HG03460 (cell line): ENCODE measurements at regions not wholly inside any gene's neighbourhood (a gene's known extent, or its start where the extent isn't known, plus 50 kb on each side); places are given as distances from the start of the nearest gene placed in this dataset.
"Not testable (repeated sequence)": the region's sequence is repeated elsewhere in the genome, so short reads cannot be mapped to it uniquely, and the experiment has no call there.

Source experiments
- ATAC-seq: cut with Tn5 transposase; IDR thresholded peaks from one replicate; pipeline ENCODE4 v1.9.1; 2021; ENCODE audit not compliant: unreplicated experiment

GRCh38 chr7:23931633-23932032 lies 221.6 kb downstream of the STK31 start:
- ATAC-seq, result no peak

- no peak for ATAC-seq
These were observed 228.2 kb downstream of the STK31 start for GRCh38 chr7:23938215-23938614.

- ATAC-seq, result peak; percentile 80
These were observed 229.0 kb downstream of the STK31 start for GRCh38 chr7:23938937-23939552.

DNA sequence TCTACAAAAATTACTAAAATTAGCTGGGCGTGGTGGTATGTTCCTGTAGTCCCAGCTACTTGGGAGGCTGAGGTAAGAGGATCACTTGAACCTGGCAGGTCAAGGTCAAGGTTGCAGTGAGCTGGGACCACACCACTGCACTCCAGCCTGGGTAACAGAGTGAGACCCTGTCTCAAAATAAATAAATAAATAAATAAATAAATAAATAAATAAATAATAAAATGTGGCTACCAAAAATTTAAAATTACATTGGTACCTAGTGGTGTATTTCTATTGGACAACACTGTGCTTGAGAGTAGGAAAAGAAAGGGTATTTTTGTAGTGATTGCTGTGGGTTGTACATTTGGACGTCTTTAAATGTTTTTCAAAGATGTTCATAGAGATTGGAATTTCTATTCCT lies 229.7 kb downstream of the STK31 start:
- ATAC-seq, result not testable (repeated sequence)

- no peak for ATAC-seq
These were observed 231.5 kb downstream of the STK31 start for GRCh38 chr7:23941551-23941950.

DNA sequence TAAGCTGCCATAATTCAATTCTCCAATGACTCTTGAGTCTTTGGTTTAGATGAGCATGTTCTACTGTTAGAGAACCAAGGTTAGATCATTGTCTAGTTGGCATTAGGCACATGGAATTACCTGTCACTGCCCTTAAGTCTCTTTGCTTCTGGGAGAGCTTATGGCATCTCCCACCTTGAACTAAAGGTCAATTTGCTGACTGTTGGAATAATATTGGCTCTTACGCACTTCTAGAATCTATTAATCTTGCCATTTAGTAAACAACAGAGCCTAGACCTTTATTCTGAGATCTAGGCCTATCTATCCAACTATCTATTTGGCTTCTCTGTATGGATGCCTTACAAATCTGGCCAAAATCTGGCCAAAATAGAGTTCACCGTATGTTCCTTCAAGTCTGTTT lies 232.0 kb downstream of the STK31 start:
- ATAC-seq, result no peak

DNA sequence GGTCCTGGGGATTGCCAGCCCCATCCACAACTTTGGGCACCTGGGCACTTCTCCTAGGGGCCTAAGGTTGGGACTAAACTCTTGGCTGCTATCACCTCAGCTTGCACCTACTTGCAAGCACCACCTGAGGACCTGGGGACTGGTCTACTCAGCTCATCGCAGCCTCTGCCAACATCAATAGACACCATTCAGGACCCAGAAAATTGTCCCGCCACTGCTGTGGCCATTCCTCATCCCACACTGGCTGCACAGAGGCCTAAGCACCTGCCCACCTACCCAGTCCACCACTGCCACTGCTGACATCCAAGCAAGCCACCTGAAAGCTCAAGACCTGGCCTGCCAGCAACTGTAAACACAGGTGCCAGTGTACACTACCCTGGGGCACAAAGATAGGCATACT lies 234.1 kb downstream of the STK31 start:
- no peak for ATAC-seq

GRCh38 chr7:23945472-23945871 lies 235.5 kb downstream of the STK31 start:
- no peak for ATAC-seq

GRCh38 chr7:23955145-23955544 lies 245.1 kb downstream of the STK31 start:
- no peak for ATAC-seq

DNA sequence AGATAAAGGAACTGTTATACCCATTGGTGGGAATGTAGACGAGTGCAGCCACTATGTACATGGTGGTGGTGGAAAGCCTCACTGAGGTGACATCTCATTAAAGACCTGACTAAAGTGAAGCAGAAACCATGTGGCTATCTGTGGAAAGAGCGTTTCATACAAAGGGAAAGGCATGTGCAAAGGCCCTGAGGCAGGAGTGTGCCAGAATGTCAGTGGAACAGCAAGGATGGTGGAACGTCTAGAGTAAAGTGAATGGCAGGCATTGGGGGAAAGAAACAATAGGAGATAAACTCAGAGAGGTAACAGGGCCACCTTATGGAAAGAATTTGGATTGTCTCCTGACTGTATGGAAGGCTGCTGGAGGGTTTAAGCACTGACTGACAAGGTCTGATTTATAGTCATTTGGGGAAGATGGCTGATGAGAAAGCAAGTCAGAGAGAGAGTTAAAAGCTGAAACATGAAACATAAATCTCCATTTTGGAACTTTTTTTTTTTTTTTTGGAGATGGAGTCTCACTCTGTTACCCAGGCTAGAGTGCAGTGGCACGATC lies 245.7 kb downstream of the STK31 start:
- ATAC-seq, result no peak

GRCh38 chr7:23956772-23957576 lies 247.0 kb downstream of the STK31 start:
- ATAC-seq, result no peak

GRCh38 chr7:23959821-23960220 lies 249.8 kb downstream of the STK31 start:
- ATAC-seq, result no peak

DNA sequence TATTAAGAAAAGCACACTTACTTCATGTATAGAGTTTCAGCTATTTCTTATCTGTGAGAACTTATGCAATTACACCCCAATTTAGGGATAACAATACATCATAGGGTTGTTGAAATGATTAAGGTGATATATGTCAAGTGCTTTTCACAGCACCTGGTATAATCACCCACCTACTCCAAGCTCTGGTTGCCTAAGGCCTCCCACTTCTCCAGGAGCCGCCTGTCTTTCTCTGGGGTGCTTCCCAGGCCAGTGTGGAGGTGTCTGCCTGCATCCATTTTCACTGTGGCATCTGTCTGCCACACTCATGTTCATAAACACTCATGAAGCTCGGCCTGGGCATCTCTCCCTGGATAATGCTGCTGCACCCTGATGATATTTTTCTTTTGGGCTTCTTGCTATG lies 250.3 kb downstream of the STK31 start:
- no peak for ATAC-seq

- no peak for ATAC-seq
These were observed 253.6 kb downstream of the STK31 start for GRCh38 chr7:23963461-23964165.

DNA sequence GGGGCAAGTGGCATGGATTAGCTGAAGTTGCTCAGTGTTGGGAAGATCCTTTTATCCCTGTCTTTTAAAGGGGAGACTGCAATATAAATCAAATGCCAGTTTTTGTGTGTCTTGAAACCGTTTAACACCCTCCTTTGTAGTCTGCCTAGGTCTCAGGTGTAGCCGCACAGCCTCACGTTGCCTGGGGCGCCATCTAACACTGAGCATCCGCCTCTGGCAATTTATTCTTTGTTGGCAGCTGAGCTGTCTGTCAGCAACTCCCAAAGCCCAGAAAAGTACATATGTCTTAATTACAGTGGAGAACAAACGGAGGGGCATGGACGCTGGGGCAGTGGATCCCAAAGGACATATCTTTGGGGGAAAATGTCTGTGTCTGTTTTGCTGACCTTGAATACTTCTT lies 254.7 kb downstream of the STK31 start:
- ATAC-seq, result no peak

- ATAC-seq, result no peak
These were observed 255.3 kb downstream of the STK31 start for GRCh38 chr7:23965296-23965695.

DNA sequence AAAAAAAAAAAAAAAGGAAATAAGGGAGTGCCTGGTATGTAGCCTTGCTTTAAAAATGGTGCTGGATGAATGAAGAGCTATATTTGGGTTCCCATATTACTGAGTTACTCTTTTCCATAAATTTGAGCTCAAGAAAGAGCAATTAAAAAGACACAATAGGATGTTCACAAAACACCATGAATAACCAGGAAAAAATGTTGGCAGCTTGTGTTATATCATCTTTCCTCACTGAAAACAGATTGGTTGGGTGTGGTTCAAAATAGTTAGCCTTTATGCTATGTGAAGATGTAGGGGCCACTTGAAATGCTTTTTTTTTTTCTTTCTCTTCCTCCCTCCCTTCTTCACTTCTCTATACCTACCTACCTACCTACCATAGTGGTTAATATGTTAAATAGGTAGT lies 256.9 kb downstream of the STK31 start:
- no peak for ATAC-seq

GRCh38 chr7:23967949-23968599 lies 258.1 kb downstream of the STK31 start:
- no peak for ATAC-seq

DNA sequence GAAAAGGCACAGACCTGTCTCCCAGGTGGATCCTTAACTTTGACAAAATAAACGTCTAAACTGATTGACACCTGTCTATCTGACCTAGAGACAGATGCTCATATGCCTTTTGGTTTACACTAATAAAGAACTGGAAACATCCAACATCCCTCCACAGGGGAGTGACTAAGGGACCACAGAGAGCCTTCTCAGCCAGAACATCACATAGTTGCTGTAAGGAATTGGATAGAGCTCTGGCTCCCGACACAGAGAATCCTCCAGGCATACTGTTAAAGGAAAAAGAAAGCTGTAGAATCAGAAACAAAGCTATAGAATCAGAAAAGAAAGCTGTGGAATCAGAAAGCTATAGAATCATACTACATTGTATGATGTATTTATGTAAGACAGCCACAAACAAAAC lies 258.8 kb downstream of the STK31 start:
- no peak for ATAC-seq

DNA sequence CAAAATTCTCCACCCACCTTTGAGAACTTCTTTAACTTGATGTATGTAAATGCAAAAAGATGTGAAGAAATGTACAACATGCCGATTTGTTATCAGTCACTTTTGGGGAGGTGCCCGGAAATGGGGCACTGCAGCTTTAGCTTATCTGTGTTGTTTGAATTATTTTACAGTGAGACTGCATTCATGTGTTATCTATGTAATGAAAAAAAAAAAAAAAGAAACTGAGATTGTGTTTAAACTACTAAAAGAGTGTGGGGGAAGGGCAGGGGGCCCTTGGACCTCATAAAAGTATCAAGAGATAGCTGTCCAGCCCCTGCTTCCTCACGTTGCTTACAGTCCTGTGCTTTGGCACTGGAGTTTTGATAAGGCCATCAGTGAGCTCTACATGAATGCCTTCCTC lies 259.4 kb downstream of the STK31 start:
- no peak for ATAC-seq

DNA sequence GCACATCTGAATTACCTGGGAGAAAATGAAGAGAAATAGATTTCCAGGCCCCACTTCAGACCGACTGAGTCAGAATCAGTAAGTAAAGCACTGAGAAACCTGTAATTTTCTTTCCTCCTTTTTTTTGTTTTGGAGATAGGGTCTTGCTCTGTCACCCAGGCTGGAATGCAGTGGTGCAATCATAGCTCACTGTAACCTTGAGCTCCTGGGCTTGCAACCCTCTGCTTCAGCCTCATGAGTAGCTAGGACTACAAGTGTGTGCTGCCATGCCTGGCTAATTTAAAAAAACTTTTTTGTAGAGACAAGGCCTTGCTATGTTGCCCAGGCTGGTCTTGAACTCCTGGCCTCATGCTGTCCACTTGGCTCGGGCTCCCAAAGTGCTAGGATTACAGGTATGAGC lies 260.2 kb downstream of the STK31 start:
- ATAC-seq, result no peak
